Osteoblast (primary cell): ENCODE measurements at regions not wholly inside any gene's neighbourhood (a gene's known extent, or its start where the extent isn't known, plus 50 kb on each side); places are given as distances from the start of the nearest gene placed in this dataset.

ENCODE experiments used
- DNase-seq: peaks from one replicate; pipeline ENCODE4 v3.0.0; 2011; ENCODE audit warnings: low spot score, mixed read lengths; ENCODE audit not compliant: insufficient read length; ENCODE audit errors: missing footprints
- H2AFZ ChIP-seq: 2 replicates; pipeline ENCODE4 v1.6.0; 2011; ENCODE audit warnings: mild to moderate bottlenecking, low read length
- H3K27ac ChIP-seq: 2 replicates; pipeline ENCODE4 v1.5.1; 2011; ENCODE audit warnings: mild to moderate bottlenecking, low read depth, low read length, moderate library complexity
- H3K27me3 ChIP-seq: 2 replicates; pipeline ENCODE4 v1.6.0; 2012; ENCODE audit warnings: mild to moderate bottlenecking, control low read depth, inconsistent platforms, low read length, moderate library complexity; ENCODE audit not compliant: insufficient read depth
- H3K36me3 ChIP-seq: 2 replicates; pipeline ENCODE4 v1.5.1; 2011; ENCODE audit warnings: mild to moderate bottlenecking, low read length, control low read depth, moderate library complexity; ENCODE audit not compliant: insufficient read depth
- H3K4me1 ChIP-seq: 2 replicates; pipeline ENCODE4 v1.5.1; 2011; ENCODE audit warnings: mild to moderate bottlenecking, low read length, control low read depth, moderate library complexity; ENCODE audit not compliant: insufficient read depth
- H3K4me2 ChIP-seq: 2 replicates; pipeline ENCODE4 v1.6.0; 2011; ENCODE audit warnings: mild to moderate bottlenecking, low read length; ENCODE audit not compliant: insufficient read depth
- H3K4me3 ChIP-seq: fragments of 200-600 bp; sonication (generic); 3 replicates; pipeline ENCODE4 v1.5.1; 2012; ENCODE audit warnings: mild to moderate bottlenecking, low read length, inconsistent platforms; ENCODE audit not compliant: insufficient read depth
- H3K79me2 ChIP-seq: 2 replicates; pipeline ENCODE4 v1.6.0; 2012; ENCODE audit warnings: mild to moderate bottlenecking, low read length, control low read depth, inconsistent platforms; ENCODE audit not compliant: insufficient read depth
- H3K9me3 ChIP-seq: 2 replicates; pipeline ENCODE4 v1.5.1; 2011; ENCODE audit warnings: low read depth, low read length, control low read depth
- H4K20me1 ChIP-seq: 2 replicates; pipeline ENCODE4 v1.6.0; 2012; ENCODE audit warnings: mild to moderate bottlenecking, low read length, control low read depth; ENCODE audit not compliant: insufficient read depth
- CTCF ChIP-seq: IDR thresholded peaks from 2 replicates; pipeline ENCODE4 v1.5.1; 2011; ENCODE audit warnings: mild to moderate bottlenecking, low read depth, low read length, moderate library complexity; ENCODE audit errors: extremely low read depth

- no peak overlapping the region for H3K4me2 ChIP-seq
- DNase-seq, result no peak
- H2AFZ ChIP-seq, result no peak overlapping the region
- H3K36me3 ChIP-seq, result no peaks in the 10 kb centered on the region
- H3K27me3 ChIP-seq, result no peaks in the 10 kb centered on the region
- H3K9me3 ChIP-seq, result no peaks in the 10 kb centered on the region
- H3K4me1 ChIP-seq, result no peaks in the 10 kb centered on the region
- no peak overlapping the region for H3K27ac ChIP-seq
- no peaks in the 10 kb centered on the region for H4K20me1 ChIP-seq
- H3K4me3 ChIP-seq, result no peak overlapping the region
- H3K79me2 ChIP-seq, result no peaks in the 10 kb centered on the region
- no peak for TF ChIP-seq CTCF
These were observed 469.1 kb upstream of the IRAK1BP1 start for GRCh38 chr6:78398292-78398691.

- TF ChIP-seq CTCF, result no peak
- Histone ChIP-seq H2AFZ (no peak overlapping the region), H3K4me2 (no peak overlapping the region), H3K27ac (no peak overlapping the region), H3K36me3 (no peaks in the 10 kb centered on the region), H4K20me1 (no peaks in the 10 kb centered on the region), H3K4me1 (no peaks in the 10 kb centered on the region), H3K27me3 (no peaks in the 10 kb centered on the region), H3K9me3 (no peaks in the 10 kb centered on the region), H3K4me3 (no peak overlapping the region), H3K79me2 (no peaks in the 10 kb centered on the region)
- DNase-seq, result no peak
These were observed 467.3 kb upstream of the IRAK1BP1 start for GRCh38 chr6:78400076-78400475.

- H3K36me3 ChIP-seq, result no peaks in the 10 kb centered on the region
- H3K9me3 ChIP-seq, result no peaks in the 10 kb centered on the region
- no peak overlapping the region for H2AFZ ChIP-seq
- no peak overlapping the region for H3K27ac ChIP-seq
- DNase-seq, result no peak
- no peaks in the 10 kb centered on the region for H3K4me1 ChIP-seq
- no peaks in the 10 kb centered on the region for H3K79me2 ChIP-seq
- H3K4me2 ChIP-seq, result no peak overlapping the region
- no peaks in the 10 kb centered on the region for H3K27me3 ChIP-seq
- H3K4me3 ChIP-seq, result no peak overlapping the region
- no peak for TF ChIP-seq CTCF
- H4K20me1 ChIP-seq, result no peaks in the 10 kb centered on the region
These were observed 440.0 kb upstream of the IRAK1BP1 start for GRCh38 chr6:78427386-78427785.

GRCh38 chr6:78430521-78430920 is 436.8 kb upstream of the IRAK1BP1 start:
- Histone ChIP-seq H4K20me1 (no peaks in the 10 kb centered on the region), H2AFZ (no peak overlapping the region), H3K4me3 (no peak overlapping the region), H3K4me2 (no peak overlapping the region), H3K4me1 (no peaks in the 10 kb centered on the region), H3K79me2 (no peaks in the 10 kb centered on the region), H3K27me3 (no peaks in the 10 kb centered on the region), H3K27ac (no peak overlapping the region), H3K9me3 (no peaks in the 10 kb centered on the region), H3K36me3 (no peaks in the 10 kb centered on the region)
- DNase-seq, result no peak
- no peak for TF ChIP-seq CTCF
